ENCODE measurements at regions not wholly inside any gene's neighbourhood (a gene's known extent, or its start where the extent isn't known, plus 50 kb on each side); places are given as distances from the start of the nearest gene placed in this dataset.
A peak's percentile ranks its signal among the peaks of the same experiment; 100 is the strongest.
"Not testable (repeated sequence)": the region's sequence is repeated elsewhere in the genome, so short reads cannot be mapped to it uniquely, and the experiment has no call there.

DNA sequence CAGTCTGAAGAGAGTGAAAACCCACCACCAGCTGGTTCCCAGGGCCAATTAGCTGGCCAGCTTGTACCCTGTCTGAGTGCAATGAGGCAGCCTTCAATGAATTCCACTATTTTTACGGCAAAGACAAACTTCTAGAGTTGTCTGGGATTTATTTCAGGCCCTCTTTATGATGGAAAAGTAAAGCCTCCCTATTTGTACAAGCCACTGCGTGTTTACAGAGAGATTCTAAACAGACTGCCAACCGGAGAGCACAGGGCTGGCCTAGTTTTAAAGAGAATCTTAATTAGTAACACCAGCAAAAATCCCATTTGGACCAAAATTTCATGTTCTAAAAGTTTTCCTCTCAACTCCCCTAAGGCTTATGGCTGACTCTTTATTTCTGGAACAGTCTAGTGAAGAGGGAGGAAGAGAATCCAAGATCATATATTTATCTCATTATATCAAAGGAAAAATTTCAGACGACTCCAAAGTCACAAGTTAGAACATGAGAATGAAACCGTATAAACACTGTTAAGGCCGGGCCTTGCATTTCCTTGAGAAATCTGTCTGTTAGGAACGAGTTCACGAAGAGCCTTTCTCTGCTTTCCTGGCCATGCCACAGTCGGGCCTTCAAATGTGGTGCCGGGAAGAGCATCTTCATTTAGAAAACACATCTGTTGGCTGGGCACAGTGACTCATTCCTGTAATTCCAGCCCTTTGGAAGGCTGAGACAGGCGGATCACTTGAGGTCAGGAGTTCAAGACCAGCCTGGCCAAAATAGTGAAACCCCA lies 724.6 kb upstream of the NRP1 start:
- no peak for DNase-seq (ENCODE audit: low read depth in 2 of 2)

DNA sequence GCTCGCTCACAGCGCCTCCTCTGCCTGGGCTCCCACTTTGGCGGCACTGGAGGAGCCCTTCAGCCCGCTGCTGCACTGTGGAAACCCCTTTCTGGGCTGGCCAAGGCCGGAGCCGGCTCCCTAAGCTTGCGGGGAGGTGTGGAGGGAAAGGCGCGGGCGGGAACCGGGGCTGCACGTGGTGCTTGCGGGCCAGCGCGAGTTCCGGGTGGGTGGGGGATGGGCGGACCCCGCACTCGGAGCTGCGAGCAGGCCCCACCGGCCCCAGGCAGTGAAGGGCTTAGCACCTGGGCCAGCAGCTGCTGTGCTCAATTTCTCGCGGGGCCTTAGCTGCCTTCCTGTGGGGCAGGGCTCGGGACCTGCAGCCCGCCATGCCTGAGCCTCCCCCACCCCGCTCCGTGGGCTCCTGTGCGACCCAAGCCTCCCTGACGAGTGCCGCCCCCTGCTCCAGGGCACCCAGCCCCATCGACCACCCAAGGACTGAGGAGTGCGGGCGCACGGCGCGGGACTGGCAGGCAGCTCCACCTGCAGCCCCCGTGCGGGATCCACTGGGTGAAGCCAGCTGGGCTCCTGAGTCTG lies 721.0 kb upstream of the NRP1 start:
- DNase-seq (ENCODE audit: low read depth in 2 of 2), result not testable (repeated sequence)

DNA sequence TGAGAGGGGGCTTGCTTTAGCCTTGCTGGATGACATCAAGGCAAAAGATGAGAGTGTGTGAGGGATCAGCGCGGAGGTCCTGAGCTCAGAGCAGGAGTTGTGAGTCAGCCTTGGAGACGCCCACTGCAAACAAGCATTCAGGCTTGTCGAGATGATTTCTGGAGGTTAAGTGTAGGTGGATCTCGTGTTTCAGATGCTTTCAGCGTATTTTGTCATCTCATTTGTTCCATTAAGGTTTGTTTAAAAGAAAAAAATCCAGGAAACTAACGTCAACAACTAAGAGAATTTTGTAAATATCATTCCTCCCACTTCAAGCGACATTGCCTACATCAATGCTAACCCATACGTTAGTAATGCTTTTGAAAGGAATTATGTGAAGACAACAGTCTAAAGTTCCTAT lies 715.4 kb upstream of the NRP1 start:
- DNase-seq (ENCODE audit: low read depth in 2 of 2), result no peak

DNA sequence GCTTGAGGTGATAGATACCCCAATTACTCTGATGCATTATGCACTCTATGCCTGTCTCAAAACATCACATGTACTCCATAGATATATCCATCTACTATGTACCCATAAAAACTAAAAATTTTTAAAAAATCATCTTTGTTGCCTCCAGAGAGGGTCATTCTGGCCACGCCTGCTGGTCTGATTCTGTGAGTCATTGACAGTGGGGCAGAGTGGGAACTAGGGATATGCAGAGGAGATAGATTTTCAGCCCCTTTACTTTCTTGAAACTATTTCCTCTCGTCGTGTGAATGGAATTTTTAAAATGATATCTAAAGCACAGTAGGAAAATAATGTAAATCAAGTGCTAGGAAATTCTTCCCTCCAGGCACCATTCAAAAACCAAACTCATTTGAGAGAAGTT lies 715.0 kb upstream of the NRP1 start:
- no peak for DNase-seq (ENCODE audit: low read depth in 2 of 2)

DNA sequence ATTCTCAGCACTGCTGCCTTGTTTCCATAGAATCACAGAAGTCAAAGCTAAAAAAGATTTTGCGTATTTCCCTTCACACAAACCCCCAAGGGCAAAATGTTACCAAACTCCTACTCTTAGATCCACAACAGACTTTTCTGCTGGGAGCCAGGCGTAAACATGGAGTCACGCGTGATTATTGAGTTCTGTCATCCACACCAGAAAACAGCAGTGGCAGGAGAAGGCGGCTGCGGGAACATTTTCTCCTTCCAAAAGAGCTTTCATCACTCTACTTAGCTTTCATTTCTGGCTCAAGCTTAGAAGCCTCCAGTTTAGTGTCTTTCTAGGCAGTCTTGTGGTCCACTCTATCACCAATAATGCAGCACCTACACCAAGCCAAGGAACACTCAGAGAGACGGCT lies 712.9 kb upstream of the NRP1 start:
- DNase-seq (ENCODE audit: low read depth in 2 of 2), result no peak

DNA sequence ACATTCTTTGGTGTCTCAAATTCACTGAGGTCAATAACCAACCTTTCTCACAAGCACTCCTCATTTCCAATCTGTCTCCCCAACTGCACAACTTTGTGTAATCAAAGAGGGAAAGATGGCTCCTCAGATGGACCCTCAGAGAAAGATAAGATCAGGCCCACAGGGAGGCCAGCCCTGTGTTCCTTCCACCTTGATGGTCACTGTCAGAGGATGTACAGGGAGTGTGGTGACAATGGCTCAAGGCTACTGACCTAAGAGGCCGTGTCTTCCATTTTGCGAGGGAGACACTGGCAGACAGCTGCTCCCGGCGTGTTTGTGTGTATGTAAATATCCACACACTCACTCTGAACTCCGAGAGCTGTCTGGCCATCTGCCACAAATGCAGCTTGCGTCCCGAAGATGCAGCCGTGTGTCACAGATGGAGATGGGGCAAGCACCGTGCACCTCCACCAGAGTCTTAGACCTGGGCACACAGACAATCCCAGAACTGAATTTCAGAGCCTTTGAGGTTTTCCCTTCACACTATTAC lies 712.1 kb upstream of the NRP1 start:
- DNase-seq (ENCODE audit: low read depth in 2 of 2), result no peak

DNA sequence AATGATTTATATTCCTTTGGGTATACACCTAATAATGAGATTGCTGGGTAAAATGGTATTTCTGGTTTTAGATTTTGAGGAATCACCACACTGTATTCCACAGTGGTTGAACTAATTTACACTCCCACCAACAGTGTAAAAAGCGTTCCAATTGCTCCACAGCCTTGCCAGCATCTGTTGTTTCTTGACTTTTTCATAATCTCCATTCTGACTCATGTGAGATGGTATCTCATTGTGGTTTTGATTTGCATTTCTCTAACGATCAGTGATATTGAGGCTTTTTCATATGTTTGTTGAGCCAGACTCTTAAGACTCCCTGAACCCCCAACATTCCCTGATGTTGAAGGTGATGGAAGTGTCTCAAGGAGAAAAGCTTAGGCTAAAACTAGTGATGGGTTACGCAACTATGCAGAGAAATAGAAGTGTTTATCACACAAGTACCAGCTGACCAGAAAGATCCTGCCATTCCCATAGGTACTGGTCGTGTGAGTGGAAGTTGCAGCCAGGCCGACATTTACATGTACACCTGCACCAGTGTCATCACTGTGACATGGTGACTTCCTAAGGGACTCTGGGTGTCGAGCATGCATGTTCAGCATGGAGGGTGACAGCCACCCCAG lies 711.2 kb upstream of the NRP1 start:
- DNase-seq (ENCODE audit: low read depth in 2 of 2), result peak; percentile 69 to 72

DNA sequence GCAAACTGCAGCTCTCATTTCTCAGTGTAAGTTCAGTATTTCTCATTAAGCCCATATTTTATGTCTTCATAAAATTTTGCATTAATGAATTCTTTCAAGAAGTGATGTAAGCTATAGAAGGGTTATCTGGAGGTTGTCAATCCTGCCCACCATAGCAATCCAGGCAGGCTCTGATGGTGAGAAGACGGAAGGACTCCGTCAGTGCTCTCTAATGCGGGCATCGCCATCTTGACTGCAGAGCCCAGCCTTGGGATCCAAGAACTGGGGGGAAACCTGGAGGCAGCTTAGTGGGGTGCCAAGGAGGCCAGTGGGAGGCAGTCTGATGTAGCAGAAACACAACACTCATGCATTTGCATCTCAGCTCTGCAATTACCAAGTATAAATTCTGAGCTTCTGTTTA lies 707.4 kb upstream of the NRP1 start:
- no peak for DNase-seq (ENCODE audit: low read depth in 2 of 2)

DNA sequence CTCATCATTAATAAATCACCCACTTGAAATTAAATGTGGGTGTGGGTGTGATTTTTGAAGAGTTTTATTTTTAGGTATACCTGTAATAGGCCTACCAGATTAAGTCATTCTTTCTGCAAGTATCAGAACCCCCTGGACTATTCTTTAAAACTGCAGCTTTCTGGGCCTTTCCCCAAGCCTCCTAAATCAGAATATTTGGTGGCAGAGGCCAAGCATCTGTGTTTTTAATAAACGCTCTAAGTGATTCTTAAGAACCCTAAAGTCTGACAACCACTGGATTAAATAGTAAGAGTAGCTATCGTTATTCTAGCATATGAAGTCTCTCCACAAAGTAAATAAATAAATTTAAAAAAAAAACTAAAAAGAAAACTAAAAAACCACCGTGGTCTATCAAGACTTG lies 703.0 kb upstream of the NRP1 start:
- DNase-seq (ENCODE audit: low read depth in 2 of 2), result no peak

DNA sequence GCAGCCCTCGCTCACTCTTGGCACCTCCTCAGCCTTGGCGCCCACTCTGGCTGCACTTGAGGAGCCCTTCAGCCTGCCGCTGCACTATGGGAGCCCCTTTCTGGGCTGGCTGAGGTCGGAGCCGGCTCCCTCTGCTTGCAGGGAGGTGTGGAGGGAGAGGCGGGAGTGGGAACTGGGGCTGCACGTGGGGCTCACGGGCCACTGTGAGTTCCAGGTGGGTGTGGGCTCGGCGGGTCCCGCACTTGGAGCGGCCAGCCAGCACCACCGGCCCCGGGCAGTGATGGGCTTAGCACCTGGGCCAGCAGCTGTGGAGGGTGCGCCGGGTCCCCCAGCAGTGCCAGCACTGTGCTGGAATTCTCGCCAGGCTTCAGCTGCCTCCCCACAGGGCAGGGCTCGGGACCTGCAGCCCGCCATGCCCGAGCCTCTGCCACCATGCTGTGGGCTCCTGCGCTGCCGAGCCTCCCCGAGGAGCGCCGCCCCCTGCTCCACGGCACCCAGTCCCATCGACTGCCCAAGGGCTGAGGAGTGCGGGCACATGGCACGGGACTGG lies 700.8 kb upstream of the NRP1 start:
- DNase-seq (ENCODE audit: low read depth in 2 of 2), result not testable (repeated sequence)

DNA sequence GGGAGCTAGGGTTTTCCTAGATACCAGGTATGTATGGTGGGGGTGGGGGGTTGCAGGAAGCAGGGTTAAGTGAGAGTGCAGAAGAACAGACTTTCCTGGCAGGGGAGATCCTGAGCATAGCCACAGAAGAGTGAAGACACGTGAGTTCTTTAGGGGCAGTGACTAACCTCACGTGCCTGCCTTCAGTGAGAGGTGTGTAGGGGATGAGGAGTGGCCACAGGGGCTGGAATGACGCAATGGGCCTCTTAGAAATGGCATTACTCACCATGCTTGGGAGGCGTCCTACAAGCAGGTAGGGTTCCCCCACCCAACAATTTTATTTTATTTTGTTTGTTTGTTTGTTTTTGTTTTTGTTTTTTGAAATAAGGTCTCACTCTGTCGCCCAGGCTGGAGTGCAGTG lies 698.6 kb upstream of the NRP1 start:
- no peak for DNase-seq (ENCODE audit: low read depth in 2 of 2)

DNA sequence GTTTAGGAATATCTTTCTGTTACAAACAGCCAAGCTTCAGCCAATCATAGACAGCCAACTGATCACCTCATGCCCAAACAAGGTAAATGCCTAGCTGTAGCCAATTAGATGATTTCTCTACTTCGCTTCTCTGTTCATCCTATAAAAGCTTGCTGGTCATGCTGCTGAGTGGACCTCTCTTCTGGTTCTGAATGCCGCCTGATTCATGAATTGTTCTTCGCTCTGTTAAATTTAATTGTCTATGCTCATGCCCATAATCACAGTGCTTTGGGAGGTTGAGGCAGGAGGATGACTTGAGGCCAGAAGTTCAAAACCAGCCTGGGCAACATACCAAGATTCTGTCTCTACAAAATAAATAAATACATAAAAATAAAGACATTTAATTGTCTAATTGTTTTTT lies 698.1 kb upstream of the NRP1 start:
- DNase-seq (ENCODE audit: low read depth in 2 of 2), result no peak

DNA sequence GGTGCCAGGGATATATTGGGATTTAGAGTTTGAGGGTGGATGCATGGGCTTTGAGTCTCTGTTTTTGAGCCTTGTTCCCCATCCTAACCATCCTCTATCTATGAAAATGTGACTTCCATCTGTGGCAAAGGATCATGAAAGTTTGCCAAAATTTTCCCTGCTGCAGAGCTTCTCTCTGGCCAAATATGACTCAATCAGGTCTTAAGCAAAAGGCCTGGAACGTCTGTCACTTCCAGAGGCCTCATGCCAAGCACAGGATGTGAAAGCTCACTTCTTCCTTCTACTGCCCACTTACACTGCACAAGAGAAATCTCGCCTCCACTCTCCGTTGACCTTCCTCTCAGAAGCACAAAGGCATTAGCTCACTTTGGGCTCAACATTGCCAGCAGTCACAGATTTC lies 696.9 kb upstream of the NRP1 start:
- peak; percentile 30 to 44 for DNase-seq (ENCODE audit: low read depth in 2 of 2)

DNA sequence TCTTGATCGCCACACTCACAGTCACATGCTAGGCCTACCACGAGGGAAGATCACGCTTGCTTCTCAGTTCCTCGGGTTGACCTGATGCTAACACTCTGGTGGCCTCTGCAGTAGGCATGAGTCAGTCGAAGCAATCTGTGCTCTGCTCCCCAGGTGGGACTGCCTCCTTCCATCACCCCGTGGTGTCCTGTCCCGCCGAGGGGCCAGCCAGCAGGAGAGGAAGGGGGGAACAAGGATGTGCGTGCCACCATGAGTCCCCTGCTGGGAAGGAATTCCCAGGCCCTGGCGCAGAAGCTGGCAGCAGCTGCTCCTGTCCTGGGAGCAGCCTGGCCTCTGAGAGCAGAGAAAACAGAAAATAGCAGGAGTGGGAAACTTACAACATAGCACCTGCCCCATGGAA lies 695.0 kb upstream of the NRP1 start:
- no peak for DNase-seq (ENCODE audit: low read depth in 2 of 2)

DNA sequence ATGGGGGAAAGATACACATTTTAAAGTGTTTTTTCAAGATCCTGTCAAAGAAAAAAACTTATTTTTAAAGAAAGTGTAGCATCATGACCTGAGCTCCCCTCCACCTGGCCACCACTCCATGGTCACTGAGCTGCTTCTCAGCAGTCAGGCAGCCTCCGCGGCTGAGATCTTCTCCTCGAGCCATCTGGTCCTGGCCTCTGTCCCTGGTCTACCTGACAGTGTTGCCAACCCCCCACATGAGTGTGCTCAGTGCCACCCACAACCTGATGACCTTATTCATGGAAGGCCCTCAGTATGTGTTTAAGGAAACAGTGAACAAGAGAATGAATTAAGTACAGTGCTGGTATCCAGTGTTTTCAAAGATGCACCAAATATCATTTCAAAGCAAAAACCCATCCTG lies 694.5 kb upstream of the NRP1 start:
- no peak for DNase-seq (ENCODE audit: low read depth in 2 of 2)

DNA sequence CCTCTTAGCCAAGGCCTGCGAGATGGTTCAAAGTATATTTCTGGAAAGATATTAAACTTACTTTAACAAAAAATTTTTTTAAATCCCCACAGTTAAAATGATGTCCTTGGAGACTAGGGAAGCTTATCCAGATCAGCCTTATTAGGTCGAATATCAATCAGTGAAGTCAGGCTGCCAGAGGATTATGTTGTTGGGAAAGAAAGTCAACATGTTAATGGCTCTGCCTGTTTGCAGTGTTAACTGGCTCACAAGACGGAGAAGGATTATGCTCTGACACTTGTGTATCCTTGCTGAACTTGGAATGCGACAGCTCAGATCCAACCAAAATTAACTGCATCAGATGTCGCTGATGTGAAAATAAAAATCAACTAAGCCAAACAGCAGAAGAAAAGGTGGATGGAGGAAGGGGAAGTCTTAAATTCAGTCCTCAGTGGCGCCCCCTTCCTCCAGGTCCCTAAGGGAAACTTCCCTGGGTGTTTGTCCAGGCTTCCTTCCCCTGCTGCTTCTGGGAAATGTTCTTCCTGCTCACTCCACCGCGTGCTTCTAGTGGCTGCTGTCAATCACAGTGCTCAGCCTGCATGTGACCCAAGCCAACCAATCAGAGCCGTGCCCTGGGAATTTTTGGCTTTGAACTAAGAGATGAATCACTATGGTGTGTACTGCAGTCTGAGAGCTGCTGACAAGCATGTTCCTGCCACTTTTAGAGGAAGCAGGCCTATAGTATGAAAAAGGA lies 690.4 kb upstream of the NRP1 start:
- DNase-seq (ENCODE audit: low read depth in 2 of 2), result no peak

DNA sequence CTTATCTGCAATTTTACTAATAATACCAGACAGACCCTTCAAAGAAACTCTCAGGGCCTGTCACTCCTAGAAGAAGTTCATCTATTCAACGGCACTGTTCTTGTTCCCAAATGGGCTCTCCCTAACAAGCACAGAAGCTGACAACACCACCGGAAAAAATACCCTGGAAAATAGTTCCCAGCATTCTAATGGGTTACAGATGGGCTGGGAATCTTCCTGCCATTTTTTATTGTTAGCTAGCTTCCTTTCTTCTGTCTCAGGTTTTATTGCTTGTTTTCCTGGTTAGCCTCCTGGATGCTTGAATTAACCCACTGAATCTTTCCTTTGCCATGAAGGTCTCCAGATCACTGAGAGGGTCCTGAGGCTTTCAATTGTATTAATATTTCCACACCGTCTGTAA lies 689.8 kb upstream of the NRP1 start:
- peak in 1 of 2 experiments; percentile 20 for DNase-seq (ENCODE audit: low read depth in 2 of 2)

DNA sequence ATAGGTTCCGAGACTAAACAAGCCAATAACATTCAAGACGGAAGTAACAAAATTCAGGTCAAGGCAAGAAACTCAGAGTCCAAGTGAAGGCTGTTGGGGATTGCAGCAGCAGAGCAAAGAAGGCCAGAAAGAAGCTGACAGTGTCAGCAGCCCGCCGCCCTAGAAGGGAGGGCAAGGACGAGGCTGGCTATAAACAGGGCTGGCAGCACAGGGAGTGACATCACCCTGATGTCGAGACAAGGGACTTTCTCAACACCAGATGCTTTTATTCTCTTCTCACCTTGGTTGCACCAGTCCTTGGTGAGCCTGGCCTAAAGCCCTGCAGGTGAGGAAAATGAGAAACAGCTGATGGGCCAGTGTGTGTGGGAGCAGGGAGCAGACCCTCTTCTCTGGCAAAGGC lies 687.7 kb upstream of the NRP1 start:
- no peak for DNase-seq (ENCODE audit: low read depth in 2 of 2)

DNA sequence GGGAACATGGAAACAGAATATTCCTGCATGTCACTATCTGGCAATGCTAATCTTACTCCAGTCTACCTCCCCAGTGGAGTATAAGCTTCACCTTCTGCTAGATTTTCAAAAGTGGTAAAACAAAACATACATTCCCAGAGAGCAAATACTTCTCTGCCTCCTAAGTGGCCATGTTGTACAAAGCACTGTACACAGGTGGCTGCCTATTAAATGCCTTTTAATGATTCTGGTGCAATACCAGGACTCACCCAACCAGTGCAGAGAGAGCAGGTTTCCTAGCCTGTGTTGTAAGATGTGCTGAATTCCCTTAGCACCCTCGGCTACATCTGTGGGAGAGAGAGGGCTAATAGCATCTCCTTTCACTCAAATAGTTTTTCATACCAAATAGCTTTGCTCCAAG lies 684.3 kb upstream of the NRP1 start:
- no peak for DNase-seq (ENCODE audit: low read depth in 2 of 2)

DNA sequence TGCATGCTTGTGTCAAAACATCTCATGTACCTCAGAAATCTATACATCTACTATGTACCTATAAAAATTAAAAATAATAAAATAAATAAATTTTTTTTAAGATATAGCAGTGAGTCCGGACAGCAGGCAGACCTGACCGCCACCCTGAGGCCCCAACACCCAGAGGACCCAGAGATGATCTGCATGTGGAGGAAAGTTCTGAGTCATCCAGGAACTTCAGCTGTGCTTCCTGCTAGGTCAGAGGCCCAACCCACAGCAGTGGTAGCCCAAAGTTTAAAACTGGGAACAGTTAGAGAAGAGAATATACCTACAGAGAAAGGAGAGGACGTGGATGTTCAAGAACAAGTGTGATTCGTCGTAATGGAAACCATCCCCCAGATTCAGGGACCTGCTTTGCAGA lies 683.7 kb upstream of the NRP1 start:
- no peak for DNase-seq (ENCODE audit: low read depth in 2 of 2)

DNA sequence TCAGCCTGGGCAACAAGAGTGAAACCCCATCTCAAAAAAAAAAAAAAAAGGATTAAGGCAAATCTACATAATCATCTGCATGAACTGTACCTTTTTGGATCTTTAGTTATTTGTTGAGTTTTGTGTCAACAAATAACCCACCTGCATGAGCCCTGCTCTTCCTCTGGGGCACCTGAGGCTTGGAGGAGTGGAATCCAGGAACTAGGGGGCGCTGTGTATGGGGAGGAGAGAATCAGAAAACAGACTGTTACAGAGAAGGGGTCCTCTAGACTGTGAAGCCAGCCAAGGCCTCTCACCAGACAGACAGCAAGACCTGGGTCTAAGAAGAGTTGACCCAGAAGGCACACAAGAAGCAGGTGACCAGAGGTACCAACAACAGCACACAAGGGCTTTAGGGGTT lies 682.8 kb upstream of the NRP1 start:
- DNase-seq (ENCODE audit: low read depth in 2 of 2), result no peak

DNA sequence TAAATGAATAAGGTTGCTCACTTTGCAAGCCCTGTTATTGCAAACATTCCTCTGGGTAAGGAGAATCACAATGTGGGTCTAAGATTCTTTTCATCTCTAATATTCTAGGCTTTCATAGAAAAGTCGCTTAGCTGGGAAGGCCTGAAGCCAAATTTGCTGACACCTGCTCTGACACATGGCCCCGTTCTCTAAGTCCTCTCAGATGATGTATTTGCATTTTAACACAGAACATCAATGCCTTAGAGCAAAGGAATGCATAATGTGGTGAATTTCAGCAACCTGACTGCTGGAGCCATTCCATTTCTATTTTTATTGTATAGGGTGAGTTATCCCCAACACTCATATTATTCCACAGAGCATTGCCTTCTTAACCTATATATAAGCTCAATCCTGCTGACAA lies 682.1 kb upstream of the NRP1 start:
- no peak for DNase-seq (ENCODE audit: low read depth in 2 of 2)

All from fibroblast of skin of left quadriceps (primary cell).